Right ventricle myocardium superior (tissue), 1 donor: ENCODE measurements at regions not wholly inside any gene's neighbourhood (a gene's known extent, or its start where the extent isn't known, plus 50 kb on each side); places are given as distances from the start of the nearest gene placed in this dataset.
"Not testable (repeated sequence)": the region's sequence is repeated elsewhere in the genome, so short reads cannot be mapped to it uniquely, and the experiment has no call there.

Experiments used
- ATAC-seq: fragments of 200-7000 bp; cut with Tn5 transposase; one replicate; pipeline ENCODE4 v1.9.1; 2020; ENCODE audit warnings: mild to moderate bottlenecking; ENCODE audit not compliant: poor library complexity
- DNase-seq: peaks from one replicate; pipeline ENCODE4 v3.0.0-alpha.2; 2020
- intact Hi-C: fragments of 100-400 bp; cut with DNase I; formaldehyde crosslinking; loops from one replicate; pipeline ENCODE4 v1.11.2; 2022
- donor health status: DM: no; HTN: yes; CAD: no; lungs with severe emphysema.

DNA sequence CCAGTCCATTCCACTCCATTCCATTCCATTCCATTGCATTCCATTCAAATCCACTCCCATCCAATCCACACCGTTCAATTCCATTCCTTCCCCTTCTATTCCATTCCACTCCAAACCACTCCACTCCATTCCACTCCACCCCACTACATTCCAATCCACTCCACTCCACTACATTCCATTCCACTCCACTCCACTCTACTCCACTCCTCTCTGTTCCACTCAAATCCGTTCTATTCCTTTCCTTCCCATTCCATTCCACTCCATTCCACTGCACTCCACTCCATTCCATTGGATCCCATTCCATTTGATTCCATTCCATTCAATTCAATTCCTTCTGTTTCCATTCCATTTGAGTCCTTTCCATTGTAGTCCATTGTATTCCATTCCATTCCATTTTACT lies 2568.3 kb upstream of the TPTE start:
- intact Hi-C loops = no loop called here
- ATAC-seq = no peak
- DNase-seq = no peak

DNA sequence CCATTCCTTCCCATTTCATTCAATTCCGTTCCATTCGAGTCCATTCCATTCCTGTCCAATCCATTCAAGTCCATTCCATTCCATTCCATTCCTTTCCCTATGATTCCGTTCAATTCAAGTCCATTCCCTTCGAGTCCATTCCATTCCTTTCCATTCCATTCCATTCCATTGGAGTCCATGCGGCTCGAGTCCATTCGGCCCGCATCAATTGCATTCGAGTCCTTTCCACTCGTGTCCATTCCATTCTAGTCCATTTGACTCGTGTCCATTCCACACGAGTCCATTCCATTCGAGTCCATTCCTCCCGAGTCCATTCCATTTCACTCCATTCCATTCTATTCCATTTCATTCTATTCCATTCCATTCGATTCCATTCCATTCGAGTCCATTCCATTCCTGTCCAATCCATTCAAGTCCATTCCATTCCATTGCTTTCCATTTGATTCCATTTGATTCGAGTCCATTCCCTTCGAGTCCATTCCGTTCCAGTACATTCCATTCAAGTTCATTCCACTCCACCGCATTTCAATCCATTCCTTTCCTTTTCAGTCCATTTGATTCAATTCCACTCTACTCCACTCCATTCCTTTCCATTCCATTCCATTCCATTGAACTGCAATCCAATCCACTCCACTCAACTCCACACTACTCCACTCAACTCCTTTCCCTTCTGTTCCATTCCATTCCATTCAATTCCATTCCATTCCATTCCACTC lies 2565.9 kb upstream of the TPTE start:
- ATAC-seq, intact Hi-C loops, DNase-seq: not testable (repeated sequence)

DNA sequence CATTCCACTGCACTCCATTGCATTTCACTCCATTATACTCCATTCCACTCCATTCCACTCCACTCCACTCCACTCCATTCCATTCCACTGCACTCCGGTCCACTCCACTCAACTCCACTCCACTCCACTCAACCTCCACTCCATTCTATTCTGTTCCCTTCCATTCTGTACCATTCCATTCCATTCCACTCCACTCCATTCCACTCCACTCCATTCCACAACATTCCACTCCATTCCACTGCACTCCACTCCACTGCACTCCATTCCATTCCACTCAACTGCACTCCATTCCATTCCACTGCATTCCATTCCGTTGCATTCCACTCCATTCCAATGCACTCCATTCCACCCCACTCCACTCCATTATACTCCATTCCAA lies 2565.3 kb upstream of the TPTE start:
- ATAC-seq, intact Hi-C loops: not testable (repeated sequence)

DNA sequence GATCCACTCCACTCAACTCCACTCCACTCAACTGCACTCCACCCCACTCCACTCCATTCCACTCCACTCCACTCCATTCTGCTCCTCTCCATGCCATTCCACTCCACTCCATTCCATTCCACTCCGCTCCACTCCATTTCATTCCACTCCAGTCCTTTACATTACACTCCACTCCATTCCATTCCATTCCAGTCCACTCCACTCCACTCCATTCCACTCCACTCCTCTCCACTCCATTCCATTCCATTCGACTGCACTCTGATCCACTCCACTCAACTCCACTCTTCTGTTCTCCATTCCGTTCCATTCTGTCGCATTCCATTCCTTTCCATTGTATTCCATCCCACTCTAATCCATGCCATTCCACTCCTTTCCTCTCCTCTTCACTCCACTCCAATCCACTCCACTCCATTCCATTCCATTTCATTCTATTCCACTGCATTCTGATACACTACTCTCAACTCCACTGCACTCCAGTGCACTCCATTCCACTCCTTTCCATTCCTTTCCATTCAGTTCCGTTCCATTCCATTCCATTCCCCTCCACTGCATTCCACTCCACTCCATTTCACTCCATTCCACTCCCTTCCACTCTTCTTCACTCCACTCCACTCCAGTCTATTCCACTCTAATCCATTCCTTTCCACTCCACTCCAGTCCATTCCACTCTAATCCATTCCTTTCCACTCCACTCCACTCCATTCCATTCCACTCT lies 2564.2 kb upstream of the TPTE start:
- intact Hi-C loops, ATAC-seq, DNase-seq: not testable (repeated sequence)

More for the DNA sequence above, 2565.3 kb upstream of the TPTE start:
- DNase-seq = not testable (repeated sequence)

DNA sequence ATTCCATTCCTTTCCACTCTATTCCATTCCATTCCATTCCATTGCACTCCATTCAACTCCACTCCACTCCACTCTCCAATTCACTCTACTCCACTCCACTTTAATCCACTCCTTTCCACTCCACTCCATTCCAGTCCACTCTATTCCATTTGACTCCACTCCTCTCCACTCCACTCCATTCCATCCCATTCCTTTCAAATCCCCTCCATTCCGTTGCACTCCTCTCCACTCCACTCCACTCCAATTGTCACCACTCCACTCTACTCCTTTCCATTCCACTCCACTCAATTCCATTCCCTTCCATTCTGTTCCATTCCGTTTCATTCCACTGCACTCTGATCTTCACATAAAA lies 2563.7 kb upstream of the TPTE start:
- ATAC-seq (peak; percentile 36), DNase-seq (no peak)
- intact Hi-C loops = no loop called here
